ENCODE measurements at regions not wholly inside any gene's neighbourhood (a gene's known extent, or its start where the extent isn't known, plus 50 kb on each side); places are given as distances from the start of the nearest gene placed in this dataset.
"Not testable (repeated sequence)": the region's sequence is repeated elsewhere in the genome, so short reads cannot be mapped to it uniquely, and the experiment has no call there.

DNA sequence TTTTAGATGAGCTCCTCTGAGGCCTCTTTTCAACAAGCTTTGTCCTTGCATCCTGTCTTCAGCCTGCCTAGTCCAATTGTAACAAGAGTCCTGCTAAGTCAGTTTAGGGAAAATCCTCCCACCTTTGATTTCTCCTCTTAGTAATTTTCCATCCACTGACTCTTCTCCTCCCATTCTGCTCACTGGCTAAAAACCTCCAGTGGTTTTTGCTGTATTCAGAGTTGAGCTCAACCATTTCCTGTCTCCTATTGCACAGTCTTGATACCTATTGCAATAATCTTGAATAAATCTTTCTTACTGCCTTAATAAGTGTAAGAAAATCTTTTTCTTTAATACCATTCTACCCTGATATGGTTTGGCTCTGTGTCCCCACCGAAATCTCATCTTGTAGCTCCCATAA is 117.8 kb upstream of the ENPP6 start:
- Histone ChIP-seq H3K27ac (ENCODE audit: low read depth in 1 of 2, low read length in 2 of 2) (no peak overlapping the region), H3K27me3 (ENCODE audit: control insufficient read depth in 1 of 2, insufficient read depth in 2 of 2, low read length in 1 of 2) (no peaks in the 10 kb centered on the region), H3K36me3 (ENCODE audit: control insufficient read depth in 1 of 2, insufficient read depth in 2 of 2, low read length in 1 of 2) (no peaks in the 10 kb centered on the region), H3K4me3 (ENCODE audit: low read length in 2 of 2) (no peak overlapping the region), H3K4me1 (ENCODE audit: control insufficient read depth in 1 of 2, insufficient read depth in 2 of 2, low read length in 2 of 2) (no peaks in the 10 kb centered on the region), H3K9me3 (ENCODE audit: control insufficient read depth, low read length) (no peaks in the 10 kb centered on the region)
- ATAC-seq (ENCODE audit: low FRiP score) (no peak), DNase-seq (no peak)
- intact Hi-C loops (cut with DNase I) = no loop called here
- 0% methylated on average over 1 of the region's 1 CpG for WGBS, 2 donors

GRCh38 chr4:184333446-184333845 is 115.8 kb upstream of the ENPP6 start:
- intact Hi-C loops (cut with DNase I); H3K4me3 ChIP-seq (ENCODE audit: low read length in 2 of 2): not testable (repeated sequence)

GRCh38 chr4:184331268-184331995 is 113.8 kb upstream of the ENPP6 start:
- no peak overlapping the region for H3K4me3 ChIP-seq (ENCODE audit: low read length in 2 of 2)
- WGBS, 2 donors = 35 to 43% methylated on average over 7 of the region's 7 CpGs
- no peaks in the 10 kb centered on the region for H3K9me3 ChIP-seq (ENCODE audit: control insufficient read depth, low read length)
- H3K27me3 ChIP-seq (ENCODE audit: control insufficient read depth in 1 of 2, insufficient read depth in 2 of 2, low read length in 1 of 2) = no peaks in the 10 kb centered on the region
- no peak overlapping the region for H3K27ac ChIP-seq (ENCODE audit: low read depth in 1 of 2, low read length in 2 of 2)
- ATAC-seq (ENCODE audit: low FRiP score) = no peak
- no peaks in the 10 kb centered on the region for H3K4me1 ChIP-seq (ENCODE audit: control insufficient read depth in 1 of 2, insufficient read depth in 2 of 2, low read length in 2 of 2)
- intact Hi-C loops (cut with DNase I) = no loop called here
- H3K36me3 ChIP-seq (ENCODE audit: control insufficient read depth in 1 of 2, insufficient read depth in 2 of 2, low read length in 1 of 2) = no peaks in the 10 kb centered on the region
- DNase-seq = no peak

More at GRCh38 chr4:184333446-184333845, 115.8 kb upstream of the ENPP6 start:
- H3K9me3 ChIP-seq (ENCODE audit: control insufficient read depth, low read length); H3K27me3 ChIP-seq (ENCODE audit: control insufficient read depth in 1 of 2, insufficient read depth in 2 of 2, low read length in 1 of 2); H3K4me1 ChIP-seq (ENCODE audit: control insufficient read depth in 1 of 2, insufficient read depth in 2 of 2, low read length in 2 of 2); H3K36me3 ChIP-seq (ENCODE audit: control insufficient read depth in 1 of 2, insufficient read depth in 2 of 2, low read length in 1 of 2); DNase-seq; ATAC-seq (ENCODE audit: low FRiP score); H3K27ac ChIP-seq (ENCODE audit: low read depth in 1 of 2, low read length in 2 of 2): not testable (repeated sequence)
- 88 to 94% methylated on average over 14 of the region's 14 CpGs for WGBS, 2 donors

- intact Hi-C loops (cut with DNase I); H3K9me3 ChIP-seq (ENCODE audit: control insufficient read depth, low read length); H3K4me1 ChIP-seq (ENCODE audit: control insufficient read depth in 1 of 2, insufficient read depth in 2 of 2, low read length in 2 of 2); H3K4me3 ChIP-seq (ENCODE audit: low read length in 2 of 2); ATAC-seq (ENCODE audit: low FRiP score); H3K27ac ChIP-seq (ENCODE audit: low read depth in 1 of 2, low read length in 2 of 2); H3K36me3 ChIP-seq (ENCODE audit: control insufficient read depth in 1 of 2, insufficient read depth in 2 of 2, low read length in 1 of 2); H3K27me3 ChIP-seq (ENCODE audit: control insufficient read depth in 1 of 2, insufficient read depth in 2 of 2, low read length in 1 of 2); DNase-seq: not testable (repeated sequence)
- WGBS, 2 donors = 83 to 85% methylated on average over 5 of the region's 5 CpGs
Measured at GRCh38 chr4:184330517-184331094, 112.9 kb upstream of the ENPP6 start.

- H3K27ac ChIP-seq (ENCODE audit: low read depth in 1 of 2, low read length in 2 of 2) = no peak overlapping the region
- H3K27me3 ChIP-seq (ENCODE audit: control insufficient read depth in 1 of 2, insufficient read depth in 2 of 2, low read length in 1 of 2) = no peaks in the 10 kb centered on the region
- H3K9me3 ChIP-seq (ENCODE audit: control insufficient read depth, low read length) = no peaks in the 10 kb centered on the region
- ATAC-seq (ENCODE audit: low FRiP score) = no peak
- WGBS, 2 donors = 94 to 95% methylated on average over 14 of the region's 14 CpGs
- H3K4me1 ChIP-seq (ENCODE audit: control insufficient read depth in 1 of 2, insufficient read depth in 2 of 2, low read length in 2 of 2) = no peaks in the 10 kb centered on the region
- DNase-seq = peak in 1 of 2 donors; percentile 85
- no peak overlapping the region for H3K4me3 ChIP-seq (ENCODE audit: low read length in 2 of 2)
- intact Hi-C loops (cut with DNase I) = no loop called here
- H3K36me3 ChIP-seq (ENCODE audit: control insufficient read depth in 1 of 2, insufficient read depth in 2 of 2, low read length in 1 of 2) = no peaks in the 10 kb centered on the region
Measured at GRCh38 chr4:184329659-184330400, 112.2 kb upstream of the ENPP6 start.

GRCh38 chr4:184329235-184329634 is 111.6 kb upstream of the ENPP6 start:
- intact Hi-C loops (cut with DNase I) = no loop called here

DNA sequence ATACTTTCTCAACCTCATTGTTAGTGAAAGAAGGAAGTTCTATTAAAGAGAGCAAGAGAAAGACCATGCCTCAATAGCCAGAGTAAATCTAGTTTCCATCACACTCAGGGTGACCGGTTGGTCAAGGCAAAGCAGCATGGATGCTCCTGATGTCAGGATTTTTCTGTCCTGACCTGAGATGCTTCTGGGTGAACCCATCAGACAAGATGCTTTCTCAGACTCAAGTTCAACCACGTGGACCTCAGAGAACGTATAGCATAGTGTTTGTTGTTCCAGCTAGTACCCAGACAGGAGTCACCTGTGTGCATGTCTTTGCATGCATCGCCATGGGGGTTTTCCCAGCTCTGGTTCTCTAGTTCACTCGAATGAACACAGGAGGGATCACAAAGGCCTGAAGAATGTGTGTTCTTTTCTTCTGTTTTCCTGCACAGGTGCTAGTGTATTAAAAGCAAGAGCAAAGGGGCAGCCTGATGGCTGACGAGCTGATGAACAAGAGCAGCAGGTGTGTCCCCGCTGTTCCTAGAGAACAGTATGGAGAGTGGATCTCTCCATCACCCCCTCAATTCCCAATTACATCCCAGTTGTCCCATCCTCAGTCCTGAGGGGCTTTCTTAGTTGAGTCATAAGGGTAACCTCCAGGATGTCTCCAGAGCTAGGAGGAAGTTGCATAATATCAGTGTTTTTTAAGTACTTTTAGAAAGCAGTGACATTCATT is 110.5 kb upstream of the ENPP6 start:
- DNase-seq = no peak
- no peaks in the 10 kb centered on the region for H3K4me1 ChIP-seq (ENCODE audit: control insufficient read depth in 1 of 2, insufficient read depth in 2 of 2, low read length in 2 of 2)

More at GRCh38 chr4:184329235-184329634, 111.6 kb upstream of the ENPP6 start:
- no peak overlapping the region for H3K27ac ChIP-seq (ENCODE audit: low read depth in 1 of 2, low read length in 2 of 2)
- H3K27me3 ChIP-seq (ENCODE audit: control insufficient read depth in 1 of 2, insufficient read depth in 2 of 2, low read length in 1 of 2) = no peaks in the 10 kb centered on the region
- no peak for ATAC-seq (ENCODE audit: low FRiP score)
- DNase-seq = no peak
- H3K9me3 ChIP-seq (ENCODE audit: control insufficient read depth, low read length) = no peaks in the 10 kb centered on the region
- H3K4me1 ChIP-seq (ENCODE audit: control insufficient read depth in 1 of 2, insufficient read depth in 2 of 2, low read length in 2 of 2) = no peaks in the 10 kb centered on the region
- WGBS, 2 donors = 95 to 96% methylated on average over 9 of the region's 9 CpGs
- H3K4me3 ChIP-seq (ENCODE audit: low read length in 2 of 2) = no peak overlapping the region
- no peaks in the 10 kb centered on the region for H3K36me3 ChIP-seq (ENCODE audit: control insufficient read depth in 1 of 2, insufficient read depth in 2 of 2, low read length in 1 of 2)

GRCh38 chr4:184324939-184325477 is 107.3 kb upstream of the ENPP6 start:
- no peak for DNase-seq
- H3K4me3 ChIP-seq (ENCODE audit: low read length in 2 of 2) = no peak overlapping the region
- intact Hi-C loops (cut with DNase I) = no loop called here

More for the DNA sequence above, 110.5 kb upstream of the ENPP6 start:
- 84 to 87% methylated on average over 7 of the region's 7 CpGs for WGBS, 2 donors
- H3K36me3 ChIP-seq (ENCODE audit: control insufficient read depth in 1 of 2, insufficient read depth in 2 of 2, low read length in 1 of 2) = no peaks in the 10 kb centered on the region
- no peak overlapping the region for H3K27ac ChIP-seq (ENCODE audit: low read depth in 1 of 2, low read length in 2 of 2)
- H3K9me3 ChIP-seq (ENCODE audit: control insufficient read depth, low read length) = no peaks in the 10 kb centered on the region
- H3K4me3 ChIP-seq (ENCODE audit: low read length in 2 of 2) = no peak overlapping the region
- H3K27me3 ChIP-seq (ENCODE audit: control insufficient read depth in 1 of 2, insufficient read depth in 2 of 2, low read length in 1 of 2) = no peaks in the 10 kb centered on the region
- intact Hi-C loops (cut with DNase I) = no loop called here
- no peak for ATAC-seq (ENCODE audit: low FRiP score)

More at GRCh38 chr4:184324939-184325477, 107.3 kb upstream of the ENPP6 start:
- Histone ChIP-seq H3K27me3 (ENCODE audit: control insufficient read depth in 1 of 2, insufficient read depth in 2 of 2, low read length in 1 of 2) (no peaks in the 10 kb centered on the region), H3K36me3 (ENCODE audit: control insufficient read depth in 1 of 2, insufficient read depth in 2 of 2, low read length in 1 of 2) (no peaks in the 10 kb centered on the region), H3K9me3 (ENCODE audit: control insufficient read depth, low read length) (no peaks in the 10 kb centered on the region), H3K27ac (ENCODE audit: low read depth in 1 of 2, low read length in 2 of 2) (no peak overlapping the region), H3K4me1 (ENCODE audit: control insufficient read depth in 1 of 2, insufficient read depth in 2 of 2, low read length in 2 of 2) (no peaks in the 10 kb centered on the region)
- no peak for ATAC-seq (ENCODE audit: low FRiP score)
- WGBS, 2 donors = 76 to 82% methylated on average over 6 of the region's 6 CpGs

Measured in aorta (tissue), 5 donors.